ENCODE measurements at regions not wholly inside any gene's neighbourhood (a gene's known extent, or its start where the extent isn't known, plus 50 kb on each side); places are given as distances from the start of the nearest gene placed in this dataset.
A peak's percentile ranks its signal among the peaks of the same experiment; 100 is the strongest.

- peak; percentile 54 for DNase-seq
These were observed 229.5 kb upstream of the TYRP1 start for GRCh38 chr9:12463641-12464040.

DNA sequence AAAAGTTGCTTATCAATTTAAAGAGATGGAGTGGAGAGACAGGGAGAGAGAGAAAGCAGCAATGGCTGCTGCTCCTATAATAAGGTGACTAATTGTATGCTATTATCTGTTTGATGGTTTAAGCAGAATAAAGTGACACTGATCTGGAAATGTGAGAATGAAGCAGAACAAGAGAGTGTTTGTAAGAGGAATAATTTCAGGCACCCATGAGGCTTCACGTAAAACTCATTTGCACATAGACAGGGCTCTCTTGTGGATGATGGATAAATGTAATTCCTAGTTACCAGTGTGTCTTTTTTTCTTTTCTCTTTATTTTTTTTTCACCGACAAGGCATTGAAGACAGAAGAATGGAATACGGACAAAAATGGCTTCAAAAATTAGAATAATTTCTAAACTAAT lies 228.8 kb upstream of the TYRP1 start:
- DNase-seq: no peak

GRCh38 chr9:12464910-12465512 lies 228.2 kb upstream of the TYRP1 start:
- DNase-seq: peak; percentile 57

- DNase-seq: no peak
These were observed 224.1 kb upstream of the TYRP1 start for GRCh38 chr9:12469084-12469483.

GRCh38 chr9:12494411-12494810 lies 198.8 kb upstream of the TYRP1 start:
- no peak for DNase-seq

DNA sequence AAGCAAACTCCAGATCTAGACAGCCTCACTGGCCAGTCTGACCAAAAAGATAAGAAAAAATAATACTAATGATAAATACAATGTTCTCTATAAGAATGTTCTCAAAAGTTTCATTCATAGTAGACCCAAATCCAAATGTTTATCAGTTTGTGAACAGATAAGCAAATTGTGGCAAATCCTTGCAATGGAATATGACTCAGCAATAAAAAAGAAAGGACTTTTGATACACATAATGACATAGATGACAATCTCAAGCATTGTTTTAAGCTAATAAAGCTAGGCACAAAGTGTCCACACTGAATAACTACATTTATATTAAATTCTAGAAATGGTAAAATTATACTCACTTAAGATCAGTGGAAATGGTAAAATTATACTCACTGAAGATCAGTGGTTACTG lies 195.4 kb upstream of the TYRP1 start:
- DNase-seq: no peak

- no peak for DNase-seq
These were observed 190.7 kb upstream of the TYRP1 start for GRCh38 chr9:12502520-12502919.

- DNase-seq: no peak
These were observed 189.5 kb upstream of the TYRP1 start for GRCh38 chr9:12503606-12504122.

DNA sequence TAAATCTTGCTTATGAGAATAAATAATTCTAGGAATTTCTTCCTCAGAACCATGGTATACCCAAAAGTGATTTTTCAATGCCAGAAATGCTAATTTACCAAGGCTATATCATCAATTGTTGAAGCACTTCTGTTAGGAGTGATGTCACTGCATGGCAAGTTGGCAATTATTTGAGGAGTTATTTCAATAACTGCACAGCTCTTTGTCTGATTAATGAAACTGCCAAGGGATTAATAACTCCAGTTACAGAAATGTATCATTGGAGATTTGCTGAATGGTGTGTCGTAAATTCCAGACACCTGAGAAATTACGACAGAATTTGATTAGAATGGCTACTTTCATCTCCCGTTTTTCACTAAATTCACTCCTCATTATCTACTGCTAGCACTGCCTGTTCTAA lies 182.6 kb upstream of the TYRP1 start:
- DNase-seq: no peak

GRCh38 chr9:12511726-12512125 lies 181.5 kb upstream of the TYRP1 start:
- peak; percentile 2 for DNase-seq

GRCh38 chr9:12516031-12516430 lies 177.2 kb upstream of the TYRP1 start:
- DNase-seq: no peak

DNA sequence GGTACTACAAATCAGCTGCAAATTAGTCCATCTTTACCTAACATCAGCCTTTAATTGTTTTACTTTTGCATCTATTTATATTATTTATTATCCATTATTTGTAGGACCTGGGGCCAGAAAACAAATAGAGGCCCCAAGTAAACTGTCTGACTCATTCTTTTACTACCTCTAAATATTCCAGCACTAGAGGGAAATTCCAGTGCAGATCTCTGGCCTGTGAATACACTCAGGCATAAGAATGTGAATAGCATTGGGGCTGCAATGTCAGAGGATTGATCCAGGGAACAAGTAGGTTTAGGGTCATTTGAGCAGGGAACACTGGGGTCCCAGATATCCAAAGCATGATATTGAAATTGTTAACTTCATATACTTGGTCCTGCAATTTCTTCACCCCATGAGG lies 176.6 kb upstream of the TYRP1 start:
- DNase-seq: no peak

DNA sequence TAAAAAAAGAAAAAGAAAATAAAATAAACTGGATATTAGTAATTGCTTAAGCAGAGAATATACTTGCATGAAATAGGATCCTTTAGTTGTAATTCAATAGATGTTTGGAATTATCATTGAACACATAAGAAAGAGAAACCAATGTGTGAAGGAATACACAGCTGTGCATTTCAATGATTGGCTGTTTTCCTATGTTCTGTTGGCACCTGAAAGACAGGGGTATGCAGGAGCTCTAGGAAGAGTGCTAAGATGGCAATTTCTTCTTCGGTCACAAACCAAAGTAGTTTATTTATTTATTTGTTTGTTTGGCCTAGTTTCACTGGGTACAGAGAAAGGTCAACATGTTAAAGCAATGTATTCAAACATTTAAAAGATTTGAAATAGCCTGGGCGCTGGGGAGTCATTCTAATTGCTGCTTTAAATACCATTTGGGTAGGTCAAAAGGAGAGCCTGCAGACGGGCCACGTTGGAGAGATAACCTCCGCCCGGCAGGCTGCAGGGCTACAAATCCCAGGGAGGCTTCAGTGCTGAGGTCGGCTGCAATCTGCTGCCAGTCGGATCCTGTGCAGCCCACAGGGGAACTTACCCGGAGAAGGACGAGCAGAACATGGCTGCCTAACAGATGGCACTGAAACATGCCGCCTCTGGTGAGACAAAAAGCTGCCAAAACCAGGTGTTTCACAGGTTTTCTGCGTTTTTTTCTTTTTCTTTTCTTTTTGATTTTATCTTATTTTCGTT lies 154.2 kb upstream of the TYRP1 start:
- DNase-seq: peak; percentile 37

GRCh38 chr9:12539580-12539975 lies 153.6 kb upstream of the TYRP1 start:
- DNase-seq: no peak

DNA sequence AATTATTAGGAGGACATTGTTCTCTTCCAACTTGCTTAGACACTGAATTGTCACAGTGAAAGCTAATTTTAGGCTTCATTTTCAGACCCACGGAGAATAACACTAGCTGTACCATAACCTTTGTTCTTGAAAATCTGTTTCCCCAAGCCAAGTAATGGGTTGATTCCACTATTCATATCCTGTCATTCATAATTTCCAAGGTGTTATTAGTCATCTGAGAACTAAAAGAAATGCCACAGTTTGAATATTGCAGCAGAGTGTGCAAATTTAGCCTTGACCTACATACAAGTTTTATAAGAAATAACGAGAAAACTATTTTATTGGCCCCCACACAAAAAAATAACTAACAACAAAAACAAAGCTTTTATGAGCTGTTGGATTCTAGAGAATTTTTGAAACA lies 148.5 kb upstream of the TYRP1 start:
- DNase-seq: no peak

GRCh38 chr9:12554636-12555035 lies 138.5 kb upstream of the TYRP1 start:
- DNase-seq: peak; percentile 21

DNA sequence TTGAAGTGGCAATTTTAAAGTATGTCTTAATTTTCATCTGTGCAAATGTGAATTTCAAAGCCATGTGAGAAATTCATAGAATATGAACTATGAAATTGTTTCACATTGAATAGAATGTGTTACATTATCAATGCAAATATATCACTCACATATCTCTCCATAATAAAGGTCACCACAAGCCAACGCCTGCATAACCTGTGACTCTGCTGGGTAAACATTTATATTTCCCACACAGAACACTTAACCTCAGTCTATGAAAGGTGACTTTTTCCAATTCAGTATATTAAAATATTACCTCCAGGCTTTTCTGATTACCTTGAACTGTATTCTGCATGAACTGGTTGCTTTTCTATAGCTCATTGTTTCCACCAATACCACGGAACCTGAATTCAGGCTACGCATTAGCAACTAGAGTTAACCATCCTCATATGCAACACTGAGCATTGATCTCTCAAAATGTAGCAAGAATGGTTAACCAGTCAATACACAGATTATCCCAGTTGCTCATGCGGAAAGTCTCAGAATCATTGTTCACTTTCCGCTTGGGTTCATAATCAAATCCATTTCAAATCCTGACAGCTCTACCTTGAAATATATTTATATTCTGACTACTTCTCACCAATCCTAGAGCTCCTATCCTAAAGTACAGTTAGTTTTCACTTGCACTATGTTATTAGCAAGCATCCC lies 126.6 kb upstream of the TYRP1 start:
- DNase-seq: no peak

GRCh38 chr9:12584656-12585522 lies 108.3 kb upstream of the TYRP1 start:
- DNase-seq: peak; percentile 65

GRCh38 chr9:12595400-12595799 lies 97.8 kb upstream of the TYRP1 start:
- DNase-seq: peak; percentile 7

- peak; percentile 57 for DNase-seq
These were observed 88.9 kb upstream of the TYRP1 start for GRCh38 chr9:12604164-12604821.

DNA sequence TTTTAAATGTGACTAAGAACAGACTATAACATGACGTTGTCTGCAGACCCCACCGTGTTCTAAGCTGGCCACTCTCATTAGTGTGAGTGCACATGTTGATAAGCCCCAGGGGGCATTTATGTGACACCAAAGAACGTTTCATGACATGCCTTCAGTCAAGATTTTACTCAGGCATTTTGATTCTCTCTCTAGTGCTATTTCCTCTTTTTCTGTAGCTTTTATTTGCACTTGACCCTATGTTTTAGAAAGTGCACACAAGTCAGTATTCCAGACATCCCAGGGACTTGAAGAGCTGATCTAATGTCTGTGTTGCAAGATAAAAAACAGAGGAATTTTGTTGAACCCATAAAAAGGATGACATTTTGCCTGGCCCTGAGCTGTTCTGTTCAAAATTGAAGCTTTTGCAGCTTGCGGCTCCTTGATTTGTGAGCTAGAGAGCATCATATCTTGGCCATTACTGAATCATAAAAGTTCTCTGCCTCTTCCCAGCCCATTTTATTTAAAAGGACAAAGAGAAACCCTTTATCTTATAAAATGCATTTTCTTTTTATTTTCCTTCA lies 80.9 kb upstream of the TYRP1 start:
- no peak for DNase-seq

GRCh38 chr9:12613071-12613470 lies 80.1 kb upstream of the TYRP1 start:
- DNase-seq: no peak
